Astrocyte (in vitro differentiated cells and primary cell): ENCODE measurements at regions not wholly inside any gene's neighbourhood (a gene's known extent, or its start where the extent isn't known, plus 50 kb on each side); places are given as distances from the start of the nearest gene placed in this dataset.

ENCODE experiments used
- CTCF ChIP-seq: IDR thresholded peaks from 2 replicates; pipeline ENCODE4 v1.5.1; 2011; ENCODE audit warnings: low read depth, mild to moderate bottlenecking, inconsistent platforms, low read length, moderate library complexity; ENCODE audit not compliant: insufficient read depth
- EZH2 ChIP-seq: IDR thresholded peaks from 2 replicates; pipeline ENCODE4 v1.6.1; 2012; ENCODE audit warnings: mild to moderate bottlenecking, low read length, inconsistent platforms; ENCODE audit not compliant: insufficient read depth

GRCh38 chr16:73253922-73254480 is 206.1 kb upstream of the ZFHX3 start:
- TF ChIP-seq CTCF (no peak), EZH2 (no peak)
